Liver (tissue), 8 donors: ENCODE measurements at regions not wholly inside any gene's neighbourhood (a gene's known extent, or its start where the extent isn't known, plus 50 kb on each side); places are given as distances from the start of the nearest gene placed in this dataset.

Experiments used
- DNase-seq: peaks from one replicate; pipeline ENCODE4 v3.0.0-alpha.2; 2017; ENCODE audit warnings: low spot score
- H3K27ac ChIP-seq, 2 donors: one replicate each; pipeline ENCODE4 v1.7.0; 2013; ENCODE audit warnings: inconsistent platforms in 2 of 2, low read length in 2 of 2, control low read depth in 1 of 2, low read depth in 1 of 2, mild to moderate bottlenecking in 1 of 2
- H3K27me3 ChIP-seq, 4 donors: one replicate each; pipeline versions ENCODE4 v1.6.1 to v1.7.0; 2013; ENCODE audit warnings: low read length in 3 of 4, inconsistent platforms in 1 of 4, mild to moderate bottlenecking in 1 of 4, moderate library complexity in 1 of 4; ENCODE audit not compliant: control insufficient read depth in 4 of 4, insufficient read depth in 4 of 4
- H3K36me3 ChIP-seq, 4 donors: one replicate each; pipeline versions ENCODE4 v1.6.1 to v1.7.0; 2013; ENCODE audit warnings: low read length in 3 of 4, mild to moderate bottlenecking in 3 of 4, low read depth in 1 of 4, moderate library complexity in 1 of 4; ENCODE audit not compliant: control insufficient read depth in 4 of 4, insufficient read depth in 3 of 4
- H3K4me1 ChIP-seq, 4 donors: one replicate each; pipeline versions ENCODE4 v1.6.1 to v1.7.0; 2013; ENCODE audit warnings: low read length in 3 of 4, mild to moderate bottlenecking in 3 of 4, moderate library complexity in 1 of 4; ENCODE audit not compliant: control insufficient read depth in 4 of 4, insufficient read depth in 4 of 4
- H3K4me3 ChIP-seq, 3 donors: one replicate each; pipeline versions ENCODE4 v1.6.1 to v1.7.0; 2013; ENCODE audit warnings: low read length in 3 of 3, control low read depth in 1 of 3, low read depth in 1 of 3, mild to moderate bottlenecking in 1 of 3
- H3K9ac ChIP-seq, 2 donors: one replicate each; pipeline ENCODE4 v1.7.0; 2013; ENCODE audit warnings: low read length in 2 of 2, mild to moderate bottlenecking in 2 of 2, moderate library complexity in 2 of 2, control low read depth in 1 of 2, low read depth in 1 of 2
- H3K9me3 ChIP-seq, 4 donors: one replicate each; pipeline versions ENCODE4 v1.6.1 to v1.7.0; 2013; ENCODE audit warnings: low read length in 3 of 4; ENCODE audit not compliant: control insufficient read depth in 4 of 4
- ATF3 ChIP-seq: IDR thresholded peaks from 2 replicates; pipeline ENCODE4 v1.6.1; 2016; ENCODE audit warnings: antibody characterized with exemption
- CTCF ChIP-seq: fragments of 150-350 bp; IDR thresholded peaks from 2 replicates; pipeline ENCODE4 v1.5.1; 2017; ENCODE audit warnings: improper control_type of control experiment, low read depth, low read length; ENCODE audit not compliant: missing input control
- EGR1 ChIP-seq, 2 donors: IDR thresholded peaks; 2 replicates each; pipeline ENCODE4 v1.6.1; 2016 to 2018; ENCODE audit warnings: antibody characterized with exemption in 2 of 2, low read depth in 2 of 2
- FOXA1 ChIP-seq: IDR thresholded peaks from 2 replicates; pipeline ENCODE4 v1.6.1; 2016; ENCODE audit warnings: antibody characterized with exemption
- FOXA2 ChIP-seq: IDR thresholded peaks from 2 replicates; pipeline ENCODE4 v1.6.1; 2016; ENCODE audit warnings: antibody characterized with exemption
- GABPA ChIP-seq, 2 donors: IDR thresholded peaks in 1 of 2; conservative IDR thresholded peaks in 1 of 2; 2 replicates each; pipeline ENCODE4 v1.6.1; 2016; ENCODE audit warnings: antibody characterized with exemption in 2 of 2, mild to moderate bottlenecking in 1 of 2, moderate library complexity in 1 of 2
- HNF4A ChIP-seq, 2 donors: conservative IDR thresholded peaks; 2 replicates each; pipeline ENCODE4 v1.6.1; 2016; ENCODE audit warnings: antibody characterized with exemption in 2 of 2, mild to moderate bottlenecking in 2 of 2
- HNF4G ChIP-seq: IDR thresholded peaks from 2 replicates; pipeline ENCODE4 v1.6.1; 2016; ENCODE audit warnings: antibody characterized with exemption
- JUND ChIP-seq, 2 donors: IDR thresholded peaks; 2 replicates each; pipeline ENCODE4 v1.6.1; 2016; ENCODE audit warnings: antibody characterized with exemption in 2 of 2
- MAX ChIP-seq: IDR thresholded peaks from 2 replicates; pipeline ENCODE4 v1.6.1; 2016; ENCODE audit warnings: antibody characterized with exemption
- NR2F2 ChIP-seq: IDR thresholded peaks from 2 replicates; pipeline ENCODE4 v1.6.1; 2016; ENCODE audit warnings: antibody characterized with exemption
- RAD21 ChIP-seq, 2 donors: IDR thresholded peaks; 2 replicates each; pipeline ENCODE4 v1.6.1; 2016; ENCODE audit warnings: antibody characterized with exemption in 2 of 2, mild to moderate bottlenecking in 2 of 2
- REST ChIP-seq: IDR thresholded peaks from 2 replicates; pipeline ENCODE4 v1.6.1; 2016; ENCODE audit warnings: antibody characterized with exemption, mild to moderate bottlenecking
- RXRA ChIP-seq, 2 donors: IDR thresholded peaks; 2 replicates each; pipeline ENCODE4 v1.6.1; 2017 to 2018; ENCODE audit warnings: antibody characterized with exemption in 2 of 2, mild to moderate bottlenecking in 1 of 2
- SP1 ChIP-seq: IDR thresholded peaks from 2 replicates; pipeline ENCODE4 v1.6.1; 2018; ENCODE audit warnings: antibody characterized with exemption, mild to moderate bottlenecking
- TAF1 ChIP-seq: conservative IDR thresholded peaks from 2 replicates; pipeline ENCODE4 v1.6.1; 2016; ENCODE audit warnings: antibody characterized with exemption, mild to moderate bottlenecking
- YY1 ChIP-seq: IDR thresholded peaks from 2 replicates; pipeline ENCODE4 v1.6.1; 2016; ENCODE audit warnings: antibody characterized with exemption, mild to moderate bottlenecking
- ZBTB33 ChIP-seq: IDR thresholded peaks from 2 replicates; pipeline ENCODE4 v1.6.1; 2016; ENCODE audit warnings: antibody characterized with exemption
- WGBS: extraction: QIAGEN DNeasy Blood & Tissue Kit; methylation state at CpG from one replicate; pipeline ENCODE4 v1.1.7; 2013; 5-methylcytosine and 5-hydroxymethylcytosine counted together
- donor health status: healthy.
- donor health status: healthy.
- donor health status: healthy.
- donor health status: healthy.
- donor health status: healthy.

- no peaks in the 10 kb centered on the region for H3K36me3 ChIP-seq
Measured at GRCh38 chr1:170853302-170853701, 82.0 kb upstream of the MROH9 start.

More at GRCh38 chr1:170853302-170853701, 82.0 kb upstream of the MROH9 start:
- Histone ChIP-seq H3K4me3 (no peak overlapping the region), H3K27me3 (no peaks in the 10 kb centered on the region), H3K4me1 (no peaks in the 10 kb centered on the region), H3K27ac (no peak overlapping the region), H3K9me3 (peaks cover 0 to 2% (median 1%) of the 10 kb centered on the region in 4 donors), H3K9ac (no peak overlapping the region)
- 87% methylated on average over 5 of the region's 5 CpGs for WGBS
- no peak for DNase-seq
- TF ChIP-seq CTCF = no peak
- TF ChIP-seq HNF4A (conservative IDR thresholded peaks at IDR 0.05) = no peak
- TF ChIP-seq RAD21 (IDR thresholded peaks at IDR 0.05) = no peak
- TF ChIP-seq GABPA (IDR thresholded peaks at IDR 0.05 in 1 of 2, conservative IDR thresholded peaks at IDR 0.05 in 1 of 2) = no peak
- no peak for TF ChIP-seq MAX
- no peak for TF ChIP-seq ZBTB33
- TF ChIP-seq REST = no peak
- TF ChIP-seq EGR1 (IDR thresholded peaks at IDR 0.05; ENCODE audit: low read depth in 2 of 2) = no peak
- TF ChIP-seq TAF1 = no peak
- no peak for TF ChIP-seq NR2F2
- no peak for TF ChIP-seq JUND (IDR thresholded peaks at IDR 0.05)
- TF ChIP-seq HNF4G = no peak
- TF ChIP-seq ATF3 = no peak
- no peak for TF ChIP-seq FOXA1
- no peak for TF ChIP-seq SP1
- TF ChIP-seq RXRA (IDR thresholded peaks at IDR 0.05) = no peak
- TF ChIP-seq FOXA2 = no peak
- TF ChIP-seq YY1 = no peak
